ENCODE measurements at regions not wholly inside any gene's neighbourhood (a gene's known extent, or its start where the extent isn't known, plus 50 kb on each side); places are given as distances from the start of the nearest gene placed in this dataset.

DNA sequence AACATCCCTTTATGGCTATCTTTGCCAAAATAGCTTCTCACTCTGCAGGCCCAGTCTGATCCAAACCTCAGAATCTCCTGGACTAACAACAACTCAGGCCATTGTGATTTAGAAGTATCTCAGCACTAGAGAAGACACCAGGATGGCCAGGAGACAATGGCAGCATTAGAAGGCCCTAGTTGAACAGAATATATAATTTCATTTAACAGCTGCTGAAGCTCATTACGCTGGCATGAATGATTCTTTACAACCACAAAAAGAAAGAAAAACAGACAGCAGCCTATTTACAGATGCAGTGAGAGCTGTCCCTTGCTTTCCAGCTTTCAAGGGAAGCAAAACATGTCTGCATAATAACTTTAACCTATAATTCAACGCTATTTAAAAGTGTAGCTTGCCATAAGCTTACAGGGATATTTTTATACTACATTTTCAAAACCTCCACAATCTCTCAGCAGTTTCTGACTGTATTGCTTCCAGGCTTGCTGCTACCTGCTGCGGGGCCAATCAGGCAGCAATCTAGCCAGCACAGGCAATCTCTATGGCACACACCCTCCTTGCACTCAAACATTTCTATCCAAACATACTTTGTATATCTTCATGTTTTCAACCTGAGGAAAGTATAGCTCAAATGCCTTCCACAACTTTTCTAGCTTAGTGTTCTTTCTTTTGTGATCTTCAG is 107.3 kb downstream of the OGFRL1 start:
- TF ChIP-seq ZFP3 (CRISPR knock-in tag; IDR thresholded peaks at IDR 0.05) (no peak), CSDC2 (CRISPR knock-in tag; IDR thresholded peaks at IDR 0.05) (no peak), RARB (CRISPR knock-in tag; IDR thresholded peaks at IDR 0.05) (no peak), PATZ1 (CRISPR knock-in tag; IDR thresholded peaks at IDR 0.05; ENCODE audit: borderline replicate concordance) (no peak), ZNF565 (CRISPR knock-in tag; conservative IDR thresholded peaks at IDR 0.05; ENCODE audit: low read depth) (no peak), ZFP30 (CRISPR knock-in tag; IDR thresholded peaks at IDR 0.05) (no peak), ISL1 (CRISPR knock-in tag; IDR thresholded peaks at IDR 0.05) (no peak), ARNTL (CRISPR knock-in tag; IDR thresholded peaks at IDR 0.05; ENCODE audit: borderline replicate concordance, low read depth) (no peak), OSR1 (CRISPR knock-in tag; IDR thresholded peaks at IDR 0.05) (no peak), ESRRG (CRISPR knock-in tag; IDR thresholded peaks at IDR 0.05) (no peak)
- TF ChIP-seq, protein P1, sequence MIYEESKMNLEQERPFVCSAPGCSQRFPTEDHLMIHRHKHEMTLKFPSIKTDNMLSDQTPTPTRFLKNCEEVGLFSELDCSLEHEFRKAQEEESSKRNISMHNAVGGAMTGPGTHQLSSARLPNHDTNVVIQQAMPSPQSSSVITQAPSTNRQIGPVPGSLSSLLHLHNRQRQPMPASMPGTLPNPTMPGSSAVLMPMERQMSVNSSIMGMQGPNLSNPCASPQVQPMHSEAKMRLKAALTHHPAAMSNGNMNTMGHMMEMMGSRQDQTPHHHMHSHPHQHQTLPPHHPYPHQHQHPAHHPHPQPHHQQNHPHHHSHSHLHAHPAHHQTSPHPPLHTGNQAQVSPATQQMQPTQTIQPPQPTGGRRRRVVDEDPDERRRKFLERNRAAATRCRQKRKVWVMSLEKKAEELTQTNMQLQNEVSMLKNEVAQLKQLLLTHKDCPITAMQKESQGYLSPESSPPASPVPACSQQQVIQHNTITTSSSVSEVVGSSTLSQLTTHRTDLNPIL (CRISPR knock-in tag; IDR thresholded peaks at IDR 0.05; ENCODE audit: low read depth): no peak

All from SK-N-SH treated with all-trans-retinoic acid at 6 μM for 48 hours (cell line).